Right lung (tissue), 2 donors: ENCODE measurements at regions not wholly inside any gene's neighbourhood (a gene's known extent, or its start where the extent isn't known, plus 50 kb on each side); places are given as distances from the start of the nearest gene placed in this dataset.
"Not testable (repeated sequence)": the region's sequence is repeated elsewhere in the genome, so short reads cannot be mapped to it uniquely, and the experiment has no call there.

Experiments used
- DNase-seq, 2 donors: peaks; one replicate each; pipeline ENCODE4 v3.0.0-alpha.2; 2013

GRCh38 chr12:88820012-88820411, 239.7 kb upstream of the KITLG start:
- no peak for DNase-seq

- DNase-seq = no peak
Measured at GRCh38 chr12:88816201-88816600, 235.9 kb upstream of the KITLG start.

- DNase-seq = no peak
Measured at GRCh38 chr12:88814779-88815178, 234.5 kb upstream of the KITLG start.

DNA sequence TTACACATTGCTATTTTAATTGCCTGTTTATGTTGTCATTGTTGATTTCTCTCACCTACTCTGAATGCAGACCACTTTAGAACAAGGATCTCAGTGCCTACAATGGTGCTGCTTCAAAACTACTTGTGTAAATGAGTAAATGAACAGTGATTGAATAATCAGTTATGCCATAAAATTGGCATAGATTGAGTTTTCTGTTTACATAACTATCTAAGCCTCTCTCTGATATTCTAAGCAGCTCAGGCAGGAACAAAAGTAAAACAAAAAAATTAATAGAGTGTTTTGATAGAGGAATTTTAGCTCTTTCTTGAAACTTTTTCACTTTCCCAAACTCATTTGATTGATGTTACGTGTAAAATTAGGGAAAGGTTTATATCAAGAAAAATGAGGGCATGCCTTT, 232.3 kb upstream of the KITLG start:
- no peak for DNase-seq

DNA sequence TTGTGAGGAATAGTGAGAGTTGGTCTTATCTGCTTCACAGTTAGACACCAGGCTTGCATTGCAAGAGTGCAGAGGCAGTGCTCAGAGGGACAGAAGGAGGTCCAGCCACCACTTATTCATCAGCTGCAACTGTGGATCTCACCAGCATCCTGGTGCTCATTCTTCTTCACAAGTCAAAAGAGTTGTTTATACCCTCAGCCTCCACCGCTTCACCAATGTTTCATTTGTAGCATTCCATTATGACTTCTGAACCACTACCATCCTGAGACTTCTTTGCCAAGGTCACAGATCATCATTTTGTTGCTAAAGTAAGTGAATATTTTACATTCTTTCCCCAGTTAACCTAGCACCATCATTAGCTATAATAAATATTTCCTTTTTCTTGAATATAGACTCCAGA, 230.5 kb upstream of the KITLG start:
- DNase-seq = no peak

DNA sequence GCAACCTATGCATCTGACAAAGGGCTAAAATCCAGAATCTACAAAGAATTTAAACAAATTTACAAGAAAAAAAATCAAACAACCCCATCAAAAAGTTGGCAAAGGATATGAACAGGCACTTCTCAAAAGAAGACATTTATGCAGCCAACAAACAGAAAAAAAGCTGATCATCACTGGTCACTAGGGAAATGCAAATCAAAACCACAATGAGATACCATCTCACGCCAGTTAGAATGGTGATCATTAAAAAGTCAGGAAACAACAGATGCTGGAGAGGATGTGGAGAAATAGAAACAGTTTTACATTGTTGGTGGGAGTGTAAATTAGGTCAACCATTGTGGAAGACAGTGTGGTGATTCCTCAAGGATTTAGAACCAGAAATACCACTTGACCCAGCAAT, 229.6 kb upstream of the KITLG start:
- DNase-seq = not testable (repeated sequence)

GRCh38 chr12:88805692-88806091, 225.4 kb upstream of the KITLG start:
- no peak for DNase-seq

- no peak for DNase-seq
Measured at GRCh38 chr12:88805286-88805685, 225.0 kb upstream of the KITLG start.

- no peak for DNase-seq
Measured at GRCh38 chr12:88802096-88802706, 221.9 kb upstream of the KITLG start.

DNA sequence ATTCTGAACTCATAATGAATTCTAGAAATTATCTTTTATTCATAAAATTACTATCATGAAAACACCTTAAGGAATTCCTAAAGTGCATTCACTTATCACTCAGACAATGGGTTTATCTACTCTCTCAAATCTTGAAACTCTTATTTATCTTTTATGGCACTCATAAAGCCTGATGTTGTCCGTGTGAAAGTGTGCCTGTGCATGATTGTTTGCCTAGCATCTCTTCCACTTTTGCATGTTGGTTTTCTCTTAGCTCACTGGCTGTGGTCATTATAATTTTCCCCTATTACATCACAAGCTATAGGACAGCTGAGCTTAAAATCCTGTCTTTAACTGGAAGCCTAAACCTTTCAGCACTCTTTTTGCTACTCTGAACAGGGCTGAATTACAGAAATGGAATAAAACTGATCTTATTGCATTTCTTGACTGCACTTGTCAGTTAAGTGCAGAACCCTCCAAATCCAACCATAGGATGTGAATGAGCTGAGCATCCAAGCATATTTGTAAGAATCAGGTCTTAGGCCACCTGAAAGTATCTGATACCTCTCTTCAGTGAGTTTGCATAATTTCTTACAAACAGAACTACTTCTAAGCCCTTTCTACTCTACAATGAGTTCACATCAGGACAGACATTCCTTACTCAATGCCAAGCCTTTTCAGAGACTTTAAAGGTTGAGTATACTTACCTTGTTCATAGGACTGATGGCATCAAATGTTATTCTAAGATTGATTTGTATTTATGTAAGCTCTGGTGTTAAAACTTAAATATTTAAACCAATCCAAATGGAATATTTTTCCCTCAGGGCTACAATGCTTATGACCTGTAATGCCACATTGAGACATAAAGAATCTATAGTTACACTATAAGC, 221.2 kb upstream of the KITLG start:
- no peak for DNase-seq

GRCh38 chr12:88793096-88793495, 212.8 kb upstream of the KITLG start:
- DNase-seq = no peak

DNA sequence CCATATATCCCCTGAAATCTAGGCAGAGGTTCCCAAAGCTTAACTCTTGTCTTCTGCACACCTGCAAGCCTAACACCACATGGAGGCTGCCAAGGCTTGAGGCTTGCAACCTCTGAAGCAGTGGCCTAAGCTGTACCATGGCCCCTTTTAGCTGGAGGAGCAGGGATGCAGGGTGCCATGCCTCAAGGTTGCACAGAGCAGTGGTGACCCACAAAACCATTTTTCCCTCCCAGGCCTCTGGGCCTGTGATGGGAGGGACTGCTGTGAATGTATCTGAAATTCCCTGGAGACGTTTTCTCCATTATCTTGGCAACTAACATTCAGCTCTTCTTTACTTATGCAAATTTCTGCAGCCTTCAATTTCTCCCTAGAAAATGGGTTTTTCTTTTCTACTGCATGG, 210.0 kb upstream of the KITLG start:
- no peak for DNase-seq

DNA sequence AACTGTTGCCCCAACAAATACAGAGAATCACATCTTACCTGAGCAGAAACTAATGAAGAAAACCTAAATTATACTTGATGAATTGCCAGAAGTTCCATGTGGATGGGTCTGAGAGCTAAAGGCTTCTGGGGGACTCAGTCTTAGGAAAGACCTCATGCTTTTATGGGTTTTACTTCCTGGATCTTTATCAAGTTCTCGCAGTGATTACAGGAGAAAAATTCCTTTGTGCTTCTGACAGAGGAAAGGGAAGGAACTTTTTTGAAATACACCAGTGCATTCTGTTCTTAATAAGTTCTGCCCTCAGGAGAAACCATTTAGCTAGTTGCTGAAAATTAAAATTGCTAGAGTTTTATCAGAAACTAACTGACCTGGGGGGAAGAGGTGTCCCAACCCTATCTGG, 203.9 kb upstream of the KITLG start:
- DNase-seq = no peak

- DNase-seq = no peak
Measured at GRCh38 chr12:88782351-88782750, 202.1 kb upstream of the KITLG start.

GRCh38 chr12:88781909-88782308, 201.6 kb upstream of the KITLG start:
- no peak for DNase-seq

- no peak for DNase-seq
Measured at GRCh38 chr12:88778064-88778463, 197.8 kb upstream of the KITLG start.

GRCh38 chr12:88775742-88776151, 195.5 kb upstream of the KITLG start:
- no peak for DNase-seq

- DNase-seq = no peak
Measured at GRCh38 chr12:88767699-88768098, 187.4 kb upstream of the KITLG start.

DNA sequence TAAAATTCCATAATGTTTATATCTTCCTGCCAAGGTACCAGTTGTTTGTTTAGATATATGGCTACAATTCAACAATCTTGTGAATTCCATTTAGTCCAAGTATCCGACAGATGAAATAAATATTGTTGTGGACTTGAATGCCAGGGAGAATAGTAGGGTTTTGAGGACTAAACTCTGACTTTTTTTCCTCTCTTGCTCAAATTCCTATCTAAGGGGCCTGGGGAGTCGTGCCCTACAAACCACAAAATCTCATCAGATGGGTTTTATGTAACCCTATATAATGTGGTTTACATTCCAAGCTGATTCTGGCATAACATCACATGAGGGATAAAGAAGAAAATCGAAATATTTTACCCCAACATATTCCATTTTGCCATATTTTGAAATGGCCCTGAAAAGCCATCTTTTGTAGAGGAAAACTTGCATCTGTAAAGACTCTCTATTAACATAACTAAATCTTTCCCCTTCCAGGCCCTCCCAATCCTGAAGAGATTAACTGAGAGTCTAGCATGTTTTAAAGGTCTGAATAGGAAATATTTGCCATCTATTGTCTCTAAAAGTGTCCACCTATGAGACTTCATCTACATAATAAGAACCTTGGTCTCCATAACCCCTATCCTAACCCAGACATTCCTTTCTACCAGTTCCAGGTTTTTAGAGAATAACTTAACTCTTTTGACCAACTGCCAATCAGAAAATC, 184.7 kb upstream of the KITLG start:
- DNase-seq = no peak

DNA sequence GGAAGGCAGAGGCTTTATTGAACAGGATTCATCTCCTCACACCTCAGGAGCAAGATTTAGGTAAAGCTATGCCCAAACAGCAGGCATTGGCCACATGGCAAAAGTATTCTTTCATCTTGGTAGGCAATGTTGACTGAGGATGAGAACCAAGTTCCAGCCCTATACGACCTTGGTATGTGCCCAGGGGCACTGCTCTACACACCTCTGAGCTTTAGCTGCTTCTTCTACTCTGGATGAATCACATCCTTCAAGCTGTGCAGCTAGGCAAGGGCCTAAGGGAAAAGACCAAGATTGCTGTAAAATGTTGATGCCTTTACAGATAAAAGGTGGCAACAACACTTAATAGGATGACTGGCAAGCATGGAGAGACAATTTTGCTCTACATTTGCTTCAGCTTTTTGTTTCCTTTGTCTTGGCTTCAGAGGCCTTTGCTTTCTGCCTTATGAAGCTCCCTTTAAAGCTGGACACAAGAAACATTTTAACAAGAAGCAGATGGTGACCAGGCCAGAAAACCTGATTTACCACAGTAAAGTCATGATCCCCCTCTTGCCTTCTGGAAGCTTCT, 183.3 kb upstream of the KITLG start:
- no peak for DNase-seq

DNA sequence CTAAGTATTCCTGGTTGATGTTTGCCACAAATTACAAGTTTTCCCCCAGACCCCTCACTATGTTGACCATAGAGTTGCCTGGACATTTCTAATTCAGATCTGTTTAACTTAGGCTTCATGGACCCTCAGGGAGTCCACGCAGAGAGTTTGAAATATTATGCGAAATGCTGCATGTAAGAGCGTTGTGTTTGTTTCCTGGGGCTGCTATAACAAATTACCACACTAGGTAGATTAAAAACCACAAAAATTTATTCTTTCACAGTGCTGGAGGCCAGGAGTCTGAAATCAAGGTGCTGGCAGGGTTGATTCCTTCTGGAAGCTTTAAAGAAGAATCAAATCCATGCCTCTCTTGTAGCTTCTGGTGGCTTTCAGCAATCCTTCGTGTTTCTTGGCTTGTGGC, 177.9 kb upstream of the KITLG start:
- no peak for DNase-seq

DNA sequence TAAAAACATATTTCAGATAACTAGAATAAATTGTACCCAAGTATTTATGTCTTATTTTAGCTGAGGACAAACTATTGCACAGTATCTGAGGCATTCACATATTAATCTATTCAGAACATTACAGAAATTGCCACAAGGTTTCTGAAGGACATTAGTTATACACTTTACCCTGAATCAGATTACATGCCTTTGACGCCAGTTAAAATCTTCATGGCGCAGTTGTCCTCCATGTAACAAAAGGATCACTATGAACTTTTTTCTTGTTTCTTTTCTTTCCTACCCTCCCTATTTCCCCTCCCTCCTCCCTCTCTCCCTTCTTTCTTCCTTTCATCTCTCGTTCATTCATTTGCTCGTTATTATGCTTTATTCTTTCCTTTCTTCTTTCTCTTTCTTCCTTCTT, 176.6 kb upstream of the KITLG start:
- no peak for DNase-seq

GRCh38 chr12:88756153-88756552, 175.9 kb upstream of the KITLG start:
- DNase-seq = no peak
